Fibroblast of lung (primary cell): ENCODE measurements at regions not wholly inside any gene's neighbourhood (a gene's known extent, or its start where the extent isn't known, plus 50 kb on each side); places are given as distances from the start of the nearest gene placed in this dataset.

Experiments
- CTCF ChIP-seq, 2 donors: IDR thresholded peaks in 1 of 2; conservative IDR thresholded peaks in 1 of 2; 1 replicate in 1 of 2; 2 replicates in 1 of 2; pipeline ENCODE4 v1.5.1; 2011 to 2012; ENCODE audit warnings: low read length in 2 of 2, control low read depth in 1 of 2, inconsistent platforms in 1 of 2, low read depth in 1 of 2, mild to moderate bottlenecking in 1 of 2
- EZH2 ChIP-seq: IDR thresholded peaks from 2 replicates; pipeline ENCODE4 v1.5.1; 2012; ENCODE audit warnings: low read length, control low read depth, mild to moderate bottlenecking; ENCODE audit errors: missing control alignments

GRCh38 chr7:79668292-79668691 is 214.8 kb upstream of the MAGI2 start:
- TF ChIP-seq CTCF (conservative IDR thresholded peaks at IDR 0.05 in 1 of 2, IDR thresholded peaks at IDR 0.05 in 1 of 2; ENCODE audit: low read depth in 1 of 2, low read length in 2 of 2), result no peak
- no peak for TF ChIP-seq EZH2
